ENCODE measurements at regions not wholly inside any gene's neighbourhood (a gene's known extent, or its start where the extent isn't known, plus 50 kb on each side); places are given as distances from the start of the nearest gene placed in this dataset.

DNA sequence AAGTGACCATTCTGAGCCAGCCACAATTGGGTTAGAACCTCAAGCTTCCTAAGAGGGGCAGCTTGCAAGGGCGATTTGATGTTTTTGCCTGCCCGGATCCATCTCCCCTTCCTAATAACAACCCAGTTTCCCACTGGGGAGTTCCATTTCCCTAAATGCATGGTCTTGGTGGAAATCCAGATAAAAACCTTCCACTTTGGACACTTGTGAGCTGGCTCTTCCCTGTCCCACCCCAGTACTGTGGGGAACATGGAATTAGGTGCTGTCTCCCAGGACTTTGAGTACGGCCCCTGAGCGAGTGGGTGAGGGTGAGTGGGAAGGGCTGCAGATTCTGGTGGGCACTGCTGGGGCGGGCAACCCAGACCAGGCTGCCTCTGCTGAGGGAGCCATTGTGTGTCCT is 122.3 kb downstream of the DDX1 start:
- ChIA-PET POLR2A (no interaction called here), CTCF (no interaction called here)
- Mint-ChIP-seq H3K4me1 (ENCODE audit: low read depth) (no peaks in the 10 kb centered on the region), H3K27me3 (ENCODE audit: low read depth) (peaks cover 2% of the 10 kb centered on the region), H3K27ac (no peak overlapping the region), H3K36me3 (ENCODE audit: low read depth) (no peaks in the 10 kb centered on the region), H3K4me3 (no peak overlapping the region), H3K9me3 (ENCODE audit: insufficient read depth) (no peaks in the 10 kb centered on the region)
- no peak for ATAC-seq
- DNase-seq, result no peak

DNA sequence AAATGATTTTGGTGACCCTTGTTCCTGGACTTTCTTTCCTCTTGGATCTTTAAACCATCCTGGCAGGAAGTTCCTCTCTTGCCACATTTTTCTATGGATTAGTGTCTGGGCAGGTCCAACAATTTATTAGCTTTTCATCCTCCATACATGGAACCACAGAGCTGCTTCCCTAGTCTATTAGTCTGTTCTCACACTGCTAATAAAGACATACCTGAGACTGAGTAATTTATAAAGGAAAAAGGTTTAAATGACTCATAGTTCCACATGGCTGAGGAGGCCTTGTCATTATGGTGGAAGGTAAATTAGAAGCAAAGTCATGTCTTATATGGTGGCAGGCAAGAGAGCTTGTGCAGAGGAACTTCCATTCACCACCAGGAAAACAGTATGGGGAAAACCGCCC is 122.9 kb downstream of the DDX1 start:
- Mint-ChIP-seq H3K4me3 (no peak overlapping the region), H3K9me3 (ENCODE audit: insufficient read depth) (no peaks in the 10 kb centered on the region), H3K36me3 (ENCODE audit: low read depth) (no peaks in the 10 kb centered on the region), H3K27ac (no peak overlapping the region), H3K27me3 (ENCODE audit: low read depth) (peaks cover 2% of the 10 kb centered on the region), H3K4me1 (ENCODE audit: low read depth) (no peaks in the 10 kb centered on the region)
- CTCF ChIA-PET, result no interaction called here
- no peak for DNase-seq
- ATAC-seq, result no peak
- POLR2A ChIA-PET, result no interaction called here

DNA sequence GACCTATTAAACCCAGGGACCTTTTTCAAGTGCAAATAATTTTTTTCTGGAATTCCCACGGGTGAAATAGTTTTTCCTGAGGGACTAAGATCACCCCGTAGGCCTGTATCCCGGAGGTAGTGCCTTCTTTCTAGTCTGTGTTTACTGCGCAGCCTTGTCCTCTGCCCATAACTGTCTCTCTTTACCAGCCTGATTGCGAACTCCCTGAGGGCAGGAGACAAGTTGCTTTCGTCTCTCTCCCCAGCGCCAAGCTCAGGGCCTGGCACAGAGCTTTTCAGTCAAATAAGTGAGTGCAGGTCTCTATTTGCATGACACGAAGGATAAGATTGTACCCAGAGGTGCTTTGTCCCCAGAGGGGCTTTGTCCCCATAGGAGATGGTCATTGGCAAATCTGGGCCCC is 123.9 kb downstream of the DDX1 start:
- Mint-ChIP-seq H3K36me3 (ENCODE audit: low read depth) (no peaks in the 10 kb centered on the region), H3K4me1 (ENCODE audit: low read depth) (no peaks in the 10 kb centered on the region), H3K4me3 (no peak overlapping the region), H3K9me3 (ENCODE audit: insufficient read depth) (no peaks in the 10 kb centered on the region), H3K27me3 (ENCODE audit: low read depth) (peaks cover 2% of the 10 kb centered on the region), H3K27ac (no peak overlapping the region)
- POLR2A ChIA-PET, result no interaction called here
- CTCF ChIA-PET, result no interaction called here
- ATAC-seq (no peak), DNase-seq (no peak)

DNA sequence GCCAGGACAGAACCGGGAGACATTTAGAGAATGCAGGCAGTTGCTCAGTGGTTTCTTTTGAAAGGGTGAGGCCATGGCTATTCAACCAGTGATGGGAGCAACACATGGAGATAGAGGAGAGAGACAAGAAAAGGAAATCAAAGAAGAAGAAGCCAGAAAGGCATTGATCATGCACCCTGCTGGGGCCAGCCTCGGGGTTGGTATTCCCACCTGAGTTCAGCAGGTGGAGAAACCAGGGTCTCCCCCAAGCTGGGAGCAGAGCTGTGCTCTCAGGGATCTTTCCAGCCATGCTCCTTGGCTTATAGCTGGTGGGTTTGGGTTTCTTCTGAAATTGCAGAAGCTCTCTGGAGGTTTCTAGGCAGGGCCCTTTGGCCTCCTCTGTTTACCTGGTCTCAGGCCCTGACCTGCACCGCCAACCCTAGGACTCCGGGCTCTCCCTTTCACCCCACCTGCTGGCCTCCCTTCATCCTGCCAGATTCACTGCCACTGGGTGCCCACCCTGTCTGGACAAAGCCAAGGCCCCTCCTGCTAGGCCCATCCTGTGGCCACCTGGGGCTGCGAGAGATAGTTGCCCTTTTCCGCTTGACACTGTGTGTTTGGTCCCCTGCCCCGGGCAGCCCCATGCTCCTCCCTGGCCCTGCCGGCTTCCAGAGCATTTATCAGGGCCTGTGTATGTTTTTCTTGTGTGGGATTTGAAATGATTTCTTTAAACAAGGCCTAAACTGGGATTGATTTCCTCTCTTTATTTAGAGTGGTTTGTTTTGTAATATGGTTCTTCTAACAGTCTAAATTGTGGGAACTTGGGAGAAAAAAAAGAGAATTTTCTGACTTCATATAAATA is 126.7 kb downstream of the DDX1 start:
- H3K27ac Mint-ChIP-seq, result no peak overlapping the region
- H3K9me3 Mint-ChIP-seq (ENCODE audit: insufficient read depth), result no peaks in the 10 kb centered on the region
- no peaks in the 10 kb centered on the region for H3K4me1 Mint-ChIP-seq (ENCODE audit: low read depth)
- POLR2A ChIA-PET, result no interaction called here
- no peak for DNase-seq
- no peaks in the 10 kb centered on the region for H3K36me3 Mint-ChIP-seq (ENCODE audit: low read depth)
- no peak for ATAC-seq
- peaks cover 2% of the 10 kb centered on the region for H3K27me3 Mint-ChIP-seq (ENCODE audit: low read depth)
- CTCF ChIA-PET, result no interaction called here
- H3K4me3 Mint-ChIP-seq, result no peak overlapping the region

DNA sequence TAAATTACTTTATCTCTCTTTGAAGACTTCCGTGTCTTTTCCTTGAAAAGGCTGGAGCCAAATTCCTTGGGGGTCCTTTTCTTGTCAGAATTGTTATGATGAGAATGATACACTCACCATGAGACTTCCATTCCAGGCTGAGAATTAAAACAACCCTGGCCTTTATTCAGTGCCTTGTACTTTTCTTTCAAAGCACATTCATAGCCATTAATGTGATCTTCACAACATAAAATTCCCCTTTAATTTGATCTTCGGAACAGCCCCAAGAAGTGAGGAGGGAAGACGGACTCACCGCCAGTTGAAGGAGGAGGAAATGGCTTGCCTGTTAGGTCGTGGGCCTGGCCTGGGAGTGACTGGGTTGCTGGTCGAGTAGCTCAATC is 127.3 kb downstream of the DDX1 start:
- POLR2A ChIA-PET, result no interaction called here
- Mint-ChIP-seq H3K9me3 (ENCODE audit: insufficient read depth) (no peaks in the 10 kb centered on the region), H3K27ac (no peak overlapping the region)

DNA sequence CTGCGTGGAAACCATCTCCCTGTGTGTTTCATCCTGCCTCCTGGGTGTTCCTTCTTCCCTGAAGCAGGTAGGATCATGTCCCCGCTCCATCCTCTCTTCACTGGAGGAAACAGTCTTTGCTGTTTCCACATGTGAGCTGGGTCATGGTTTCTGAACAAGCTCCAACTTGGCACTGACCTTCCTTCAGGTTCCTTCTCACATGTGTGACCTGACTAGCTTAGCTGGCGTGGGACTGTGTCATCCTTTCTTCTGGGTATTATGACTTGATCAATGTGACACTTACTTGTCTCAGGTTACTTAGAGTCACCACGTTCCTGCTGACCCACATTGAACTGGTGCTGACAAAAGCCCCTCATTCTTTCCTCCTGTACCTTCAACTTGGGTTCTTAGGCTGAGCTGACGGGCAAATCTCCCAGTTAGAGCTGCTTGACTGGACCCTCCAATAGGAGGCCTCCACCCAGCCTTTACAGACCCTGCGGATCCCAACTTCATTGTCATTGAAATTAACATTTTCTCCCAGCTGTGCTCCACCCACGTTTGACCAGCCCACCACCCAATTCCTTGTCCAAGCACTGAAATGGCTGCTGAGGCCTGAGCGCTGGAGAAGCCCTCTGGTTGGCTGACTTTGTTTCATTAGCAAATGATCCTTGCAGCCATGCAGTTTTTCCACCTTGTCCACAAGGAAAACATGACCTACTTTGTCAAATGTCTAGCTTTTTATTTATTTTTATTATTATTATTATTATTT is 128.1 kb downstream of the DDX1 start:
- no peak for ATAC-seq
- H3K27ac Mint-ChIP-seq, result no peak overlapping the region
- ChIA-PET CTCF (no interaction called here), POLR2A (no interaction called here)
- no peak for DNase-seq
- H3K4me3 Mint-ChIP-seq, result no peak overlapping the region
- H3K36me3 Mint-ChIP-seq (ENCODE audit: low read depth), result no peaks in the 10 kb centered on the region
- no peaks in the 10 kb centered on the region for H3K4me1 Mint-ChIP-seq (ENCODE audit: low read depth)
- H3K9me3 Mint-ChIP-seq (ENCODE audit: insufficient read depth), result no peaks in the 10 kb centered on the region
- H3K27me3 Mint-ChIP-seq (ENCODE audit: low read depth), result peaks cover 2% of the 10 kb centered on the region

More for the DNA sequence above, 127.3 kb downstream of the DDX1 start:
- Mint-ChIP-seq H3K4me1 (ENCODE audit: low read depth) (no peaks in the 10 kb centered on the region), H3K4me3 (no peak overlapping the region), H3K27me3 (ENCODE audit: low read depth) (peaks cover 2% of the 10 kb centered on the region), H3K36me3 (ENCODE audit: low read depth) (no peaks in the 10 kb centered on the region)
- no peak for ATAC-seq
- CTCF ChIA-PET, result no interaction called here
- DNase-seq, result no peak

DNA sequence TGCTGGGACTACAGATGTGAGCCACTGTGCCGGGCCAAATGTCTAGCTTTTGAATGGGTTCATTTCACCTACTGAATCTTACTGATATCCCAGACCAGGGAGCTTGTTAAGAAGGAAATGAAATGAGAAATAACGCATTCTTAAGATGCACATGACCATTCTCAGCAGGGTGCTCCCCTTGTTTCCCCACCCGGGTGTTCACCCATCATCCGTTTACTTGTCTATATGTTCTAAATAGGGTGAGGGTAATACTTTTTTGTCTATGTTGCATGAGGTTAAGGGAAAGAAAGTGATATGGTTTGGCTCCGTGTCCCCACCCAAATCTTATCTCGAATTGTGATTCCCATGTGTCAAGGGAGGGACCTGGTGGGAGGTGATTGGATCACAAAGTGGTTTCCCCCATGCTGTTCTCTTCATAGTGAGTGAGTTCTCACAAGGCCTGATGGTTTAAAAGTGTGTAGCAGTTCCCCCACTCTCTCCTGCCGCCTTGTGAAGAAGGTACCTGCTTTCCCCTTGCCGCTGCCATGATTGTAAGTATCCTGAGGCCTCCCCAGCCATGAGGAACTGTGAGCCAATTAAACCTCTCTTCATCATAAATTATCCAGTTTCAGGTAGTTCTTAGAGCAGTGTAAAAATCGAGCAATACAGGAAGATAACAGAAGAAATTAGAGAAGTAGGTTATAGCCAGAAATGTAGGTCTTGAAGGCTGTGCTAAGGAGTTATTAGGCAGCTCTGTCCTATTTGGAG is 129.1 kb downstream of the DDX1 start:
- Mint-ChIP-seq H3K4me3 (no peak overlapping the region), H3K27ac (no peak overlapping the region), H3K36me3 (ENCODE audit: low read depth) (no peaks in the 10 kb centered on the region), H3K27me3 (ENCODE audit: low read depth) (peaks cover 2% of the 10 kb centered on the region), H3K9me3 (ENCODE audit: insufficient read depth) (no peaks in the 10 kb centered on the region), H3K4me1 (ENCODE audit: low read depth) (no peaks in the 10 kb centered on the region)
- ATAC-seq (no peak), DNase-seq (no peak)
- CTCF ChIA-PET, result no interaction called here
- POLR2A ChIA-PET, result no interaction called here

DNA sequence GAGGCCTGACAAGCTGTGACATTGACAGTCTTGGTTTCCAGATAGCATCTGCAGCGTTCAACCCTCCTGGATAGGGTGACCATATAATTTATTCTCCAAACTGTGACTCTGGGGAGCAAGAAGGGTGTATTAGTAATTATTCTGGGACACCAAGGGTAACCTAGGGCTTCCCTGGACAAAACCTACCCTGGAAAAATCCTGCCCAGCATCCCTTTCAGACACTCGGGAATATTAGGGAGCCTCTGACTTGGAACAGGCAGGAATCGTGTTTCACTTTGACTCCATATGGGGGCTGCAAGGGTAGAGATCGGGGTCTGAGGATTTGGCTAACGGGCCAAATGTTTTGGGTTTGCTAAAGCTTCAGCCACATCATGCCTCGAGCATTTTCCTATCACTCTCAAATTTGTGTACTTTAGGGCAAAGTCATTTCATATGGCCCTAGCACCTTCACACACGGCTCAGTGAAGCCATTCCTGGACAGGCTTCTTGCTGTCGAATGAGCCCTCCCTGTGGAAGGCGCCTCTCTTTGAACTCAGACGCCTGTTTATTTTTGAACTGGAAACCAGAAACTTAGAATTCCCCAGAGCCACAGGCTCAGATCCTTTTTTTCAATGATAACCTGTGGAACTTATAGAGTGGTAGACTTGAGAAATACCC is 129.9 kb downstream of the DDX1 start:
- CTCF ChIA-PET, result no interaction called here

DNA sequence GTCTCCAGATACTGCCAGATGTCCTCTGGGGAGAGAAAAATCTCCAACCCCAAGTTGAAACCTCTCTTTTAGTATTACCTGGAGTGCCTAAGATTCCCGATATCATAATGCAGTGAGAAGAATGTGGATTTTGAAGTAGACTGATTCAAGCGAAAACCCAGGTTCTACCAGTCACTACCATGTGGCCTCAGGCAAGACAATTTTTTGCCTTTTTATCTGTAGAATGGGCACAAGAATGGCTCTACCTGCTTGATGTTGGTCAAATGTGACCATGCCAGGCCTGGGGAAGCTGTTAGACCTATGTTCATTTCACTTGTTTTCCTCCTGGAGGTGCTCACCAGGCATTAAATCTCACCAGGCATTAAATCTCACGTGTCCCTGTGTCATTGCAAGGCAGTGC is 131.3 kb downstream of the DDX1 start:
- Mint-ChIP-seq H3K27ac (no peak overlapping the region), H3K4me1 (ENCODE audit: low read depth) (no peaks in the 10 kb centered on the region), H3K27me3 (ENCODE audit: low read depth) (no peaks in the 10 kb centered on the region), H3K36me3 (ENCODE audit: low read depth) (no peaks in the 10 kb centered on the region), H3K9me3 (ENCODE audit: insufficient read depth) (no peaks in the 10 kb centered on the region), H3K4me3 (no peak overlapping the region)
- POLR2A ChIA-PET, result no interaction called here
- no peak for ATAC-seq
- no peak for DNase-seq
- CTCF ChIA-PET, result no interaction called here

More for the DNA sequence above, 129.9 kb downstream of the DDX1 start:
- POLR2A ChIA-PET, result no interaction called here
- H3K9me3 Mint-ChIP-seq (ENCODE audit: insufficient read depth), result no peaks in the 10 kb centered on the region
- H3K27me3 Mint-ChIP-seq (ENCODE audit: low read depth), result peaks cover 2% of the 10 kb centered on the region
- no peak overlapping the region for H3K27ac Mint-ChIP-seq
- DNase-seq, result no peak
- no peaks in the 10 kb centered on the region for H3K36me3 Mint-ChIP-seq (ENCODE audit: low read depth)
- no peaks in the 10 kb centered on the region for H3K4me1 Mint-ChIP-seq (ENCODE audit: low read depth)
- H3K4me3 Mint-ChIP-seq, result no peak overlapping the region
- ATAC-seq, result no peak

DNA sequence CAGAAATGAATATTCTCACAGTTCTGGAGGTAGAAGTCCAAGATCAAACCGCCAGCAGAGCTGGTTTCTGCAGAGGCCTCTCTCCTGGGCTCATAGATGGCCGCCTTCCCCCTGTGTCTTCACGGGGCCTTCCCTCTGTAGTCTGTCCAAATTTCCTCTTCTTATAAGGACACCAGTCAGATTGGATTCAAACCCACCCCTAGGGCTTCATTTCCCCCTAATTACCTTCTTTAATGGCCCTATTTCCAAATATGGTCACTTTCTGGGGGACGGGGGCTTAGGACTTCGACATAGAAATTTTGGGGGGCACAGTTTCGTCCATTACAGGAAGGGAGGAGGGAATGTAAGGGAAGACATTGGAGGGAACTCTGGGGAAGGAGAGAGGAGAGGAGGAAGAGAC is 132.6 kb downstream of the DDX1 start:
- CTCF ChIA-PET, result no interaction called here
- H3K4me3 Mint-ChIP-seq, result no peak overlapping the region
- DNase-seq, result no peak
- no peaks in the 10 kb centered on the region for H3K9me3 Mint-ChIP-seq (ENCODE audit: insufficient read depth)
- H3K27me3 Mint-ChIP-seq (ENCODE audit: low read depth), result no peaks in the 10 kb centered on the region
- H3K4me1 Mint-ChIP-seq (ENCODE audit: low read depth), result no peaks in the 10 kb centered on the region
- POLR2A ChIA-PET, result no interaction called here
- ATAC-seq, result no peak
- no peaks in the 10 kb centered on the region for H3K36me3 Mint-ChIP-seq (ENCODE audit: low read depth)
- H3K27ac Mint-ChIP-seq, result no peak overlapping the region

DNA sequence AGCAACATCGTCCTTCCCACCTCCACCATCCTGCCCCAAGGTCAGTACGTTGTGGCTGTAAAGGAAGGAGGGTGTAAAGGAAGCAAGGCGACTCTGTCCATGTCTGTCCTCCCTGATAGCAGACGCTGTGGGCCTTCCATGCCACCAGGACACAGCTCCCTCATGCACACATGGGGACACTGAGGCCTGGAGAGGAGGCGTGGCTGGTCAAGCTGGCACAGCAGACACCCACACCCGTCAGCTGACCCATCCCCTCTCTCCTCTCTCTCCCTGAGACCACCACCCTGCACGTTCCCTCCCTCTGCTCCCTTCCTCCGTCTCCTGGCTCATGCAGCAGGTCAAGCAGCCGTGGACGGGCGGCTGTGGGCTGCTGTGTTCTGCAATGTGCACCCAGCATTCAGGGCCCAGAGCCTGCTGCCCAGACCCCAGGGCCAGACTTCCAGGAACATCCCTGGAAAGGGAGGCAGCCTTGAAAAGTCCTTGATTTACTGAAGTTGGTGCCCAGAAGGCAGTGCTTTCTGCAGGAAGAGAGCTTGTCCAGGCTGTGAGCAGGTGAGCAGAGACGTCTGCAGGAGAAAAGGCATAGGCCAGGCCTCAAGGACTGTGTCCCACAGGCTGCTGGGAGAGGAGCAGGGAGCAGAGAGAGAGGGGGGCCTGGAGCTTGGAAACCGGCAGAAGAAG is 133.6 kb downstream of the DDX1 start:
- H3K27ac Mint-ChIP-seq, result no peak overlapping the region
- no peaks in the 10 kb centered on the region for H3K27me3 Mint-ChIP-seq (ENCODE audit: low read depth)
- ATAC-seq, result no peak

DNA sequence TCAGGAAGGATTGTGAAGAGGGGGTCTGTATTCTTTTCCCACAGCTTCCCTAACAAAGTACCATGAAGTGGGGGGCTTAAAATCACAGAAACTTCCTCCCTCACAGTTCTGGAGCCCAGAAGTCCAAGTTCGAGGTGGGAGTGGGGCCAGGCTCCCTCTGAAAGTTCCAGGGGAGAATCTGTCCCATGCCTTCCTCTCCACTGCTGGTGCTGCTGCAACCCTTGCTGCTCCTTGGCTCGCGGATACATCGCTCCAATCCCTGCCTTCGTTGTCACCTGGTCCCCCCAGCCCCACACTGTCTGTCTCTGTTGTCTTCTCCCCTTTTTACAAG is 134.1 kb downstream of the DDX1 start:
- Mint-ChIP-seq H3K27ac (no peak overlapping the region), H3K9me3 (ENCODE audit: insufficient read depth) (no peaks in the 10 kb centered on the region), H3K27me3 (ENCODE audit: low read depth) (no peaks in the 10 kb centered on the region), H3K36me3 (ENCODE audit: low read depth) (no peaks in the 10 kb centered on the region), H3K4me1 (ENCODE audit: low read depth) (no peaks in the 10 kb centered on the region), H3K4me3 (no peak overlapping the region)
- POLR2A ChIA-PET, result no interaction called here
- CTCF ChIA-PET, result no interaction called here
- ATAC-seq, result no peak
- DNase-seq, result no peak

More for the DNA sequence above, 133.6 kb downstream of the DDX1 start:
- H3K4me3 Mint-ChIP-seq, result no peak overlapping the region
- H3K4me1 Mint-ChIP-seq (ENCODE audit: low read depth), result no peaks in the 10 kb centered on the region
- no peaks in the 10 kb centered on the region for H3K9me3 Mint-ChIP-seq (ENCODE audit: insufficient read depth)
- DNase-seq, result no peak
- CTCF ChIA-PET, result no interaction called here
- POLR2A ChIA-PET, result no interaction called here
- H3K36me3 Mint-ChIP-seq (ENCODE audit: low read depth), result no peaks in the 10 kb centered on the region
